ENCODE measurements at regions not wholly inside any gene's neighbourhood (a gene's known extent, or its start where the extent isn't known, plus 50 kb on each side); places are given as distances from the start of the nearest gene placed in this dataset.
A peak's percentile ranks its signal among the peaks of the same experiment; 100 is the strongest.

DNA sequence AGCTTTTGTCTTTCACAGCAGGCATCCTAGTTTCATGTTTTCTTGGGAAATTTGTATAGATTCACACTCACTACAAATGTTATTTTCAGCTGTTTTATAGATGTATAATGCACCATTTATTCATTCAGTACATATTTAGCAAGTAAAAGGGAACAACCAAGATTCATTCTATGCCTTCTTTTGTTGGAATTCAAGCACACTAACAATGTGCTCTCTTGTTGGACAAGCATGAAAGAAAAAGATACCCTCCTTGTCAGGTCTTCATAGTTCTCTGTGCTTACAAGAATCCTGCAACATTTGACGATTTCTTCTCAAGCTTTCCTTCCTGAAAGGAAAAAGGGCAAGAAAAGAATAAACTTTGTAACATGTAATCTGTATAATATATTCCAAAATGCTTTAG, 456.0 kb downstream of the USP25 start:
- no peak overlapping the region for H3K9ac ChIP-seq (ENCODE audit: insufficient read length)
- H3K36me3 ChIP-seq (ENCODE audit: insufficient read depth, low read length) = no peaks in the 10 kb centered on the region
- TF ChIP-seq EZH2 (IDR thresholded peaks at IDR 0.05) (no peak), FOXP2 (optimal IDR thresholded peaks at IDR 0.05; ENCODE audit: control extremely low read depth, extremely low read length, insufficient read depth) (no peak), POLR2AphosphoS5 (IDR thresholded peaks at IDR 0.05; ENCODE audit: borderline replicate concordance, low read depth, low read length) (no peak)
- peak overlapping the region; percentile 92 for H3K27ac ChIP-seq
- DNase-seq (ENCODE audit: low read depth, low spot score) = no peak
- H3K4me3 ChIP-seq = no peak overlapping the region
- H3K9me3 ChIP-seq (ENCODE audit: low read depth, low read length) = no peaks in the 10 kb centered on the region; the same call in 1 of the 2 replicates

GRCh38 chr21:16186742-16187141, 457.0 kb downstream of the USP25 start:
- H3K9ac ChIP-seq (ENCODE audit: insufficient read length) = peak overlapping the region; percentile 57
- peak overlapping the region; percentile 92 for H3K27ac ChIP-seq
- no peaks in the 10 kb centered on the region for H3K36me3 ChIP-seq (ENCODE audit: insufficient read depth, low read length)
- H3K4me3 ChIP-seq = peak overlapping the region; percentile 19; the same call in 1 of the 2 replicates
- TF ChIP-seq FOXP2 (optimal IDR thresholded peaks at IDR 0.05; ENCODE audit: control extremely low read depth, extremely low read length, insufficient read depth) (no peak), POLR2AphosphoS5 (IDR thresholded peaks at IDR 0.05; ENCODE audit: borderline replicate concordance, low read depth, low read length) (no peak), EZH2 (IDR thresholded peaks at IDR 0.05) (no peak)
- no peak for DNase-seq (ENCODE audit: low read depth, low spot score)
- H3K9me3 ChIP-seq (ENCODE audit: low read depth, low read length) = no peaks in the 10 kb centered on the region; the same call in 1 of the 2 replicates

GRCh38 chr21:16187603-16188301, 458.0 kb downstream of the USP25 start:
- Histone ChIP-seq H3K27ac (peak overlapping the region; percentile 92), H3K9me3 (ENCODE audit: low read depth, low read length) (no peaks in the 10 kb centered on the region; the same call in 1 of the 2 replicates), H3K9ac (ENCODE audit: insufficient read length) (no peak overlapping the region), H3K4me3 (no peak overlapping the region), H3K36me3 (ENCODE audit: insufficient read depth, low read length) (no peaks in the 10 kb centered on the region)
- TF ChIP-seq POLR2AphosphoS5 (IDR thresholded peaks at IDR 0.05; ENCODE audit: borderline replicate concordance, low read depth, low read length) (no peak), EZH2 (IDR thresholded peaks at IDR 0.05) (no peak), FOXP2 (optimal IDR thresholded peaks at IDR 0.05; ENCODE audit: control extremely low read depth, extremely low read length, insufficient read depth) (no peak)
- no peak for DNase-seq (ENCODE audit: low read depth, low spot score)

- no peak for TF ChIP-seq EZH2 (IDR thresholded peaks at IDR 0.05)
- TF ChIP-seq POLR2AphosphoS5 (IDR thresholded peaks at IDR 0.05; ENCODE audit: borderline replicate concordance, low read depth, low read length) = no peak
- no peak for TF ChIP-seq FOXP2 (optimal IDR thresholded peaks at IDR 0.05; ENCODE audit: control extremely low read depth, extremely low read length, insufficient read depth)
- peak overlapping the region; percentile 92 for H3K27ac ChIP-seq
- no peaks in the 10 kb centered on the region for H3K36me3 ChIP-seq (ENCODE audit: insufficient read depth, low read length)
- H3K9me3 ChIP-seq (ENCODE audit: low read depth, low read length) = no peaks in the 10 kb centered on the region; the same call in 1 of the 2 replicates
- DNase-seq (ENCODE audit: low read depth, low spot score) = no peak
- no peak overlapping the region for H3K4me3 ChIP-seq
- no peak overlapping the region for H3K9ac ChIP-seq (ENCODE audit: insufficient read length)
Observed at GRCh38 chr21:16192902-16193301, 463.1 kb downstream of the USP25 start.

GRCh38 chr21:16193496-16194094, 463.8 kb downstream of the USP25 start:
- no peak for DNase-seq (ENCODE audit: low read depth, low spot score)
- peak overlapping the region; percentile 87 for H3K9ac ChIP-seq (ENCODE audit: insufficient read length)
- no peaks in the 10 kb centered on the region for H3K36me3 ChIP-seq (ENCODE audit: insufficient read depth, low read length)
- no peaks in the 10 kb centered on the region; the same call in 1 of the 2 replicates for H3K9me3 ChIP-seq (ENCODE audit: low read depth, low read length)
- H3K27ac ChIP-seq = peak overlapping the region; percentile 92
- peak overlapping the region; percentile 82 for H3K4me3 ChIP-seq
- TF ChIP-seq POLR2AphosphoS5 (IDR thresholded peaks at IDR 0.05; ENCODE audit: borderline replicate concordance, low read depth, low read length) (no peak), EZH2 (IDR thresholded peaks at IDR 0.05) (no peak)

DNA sequence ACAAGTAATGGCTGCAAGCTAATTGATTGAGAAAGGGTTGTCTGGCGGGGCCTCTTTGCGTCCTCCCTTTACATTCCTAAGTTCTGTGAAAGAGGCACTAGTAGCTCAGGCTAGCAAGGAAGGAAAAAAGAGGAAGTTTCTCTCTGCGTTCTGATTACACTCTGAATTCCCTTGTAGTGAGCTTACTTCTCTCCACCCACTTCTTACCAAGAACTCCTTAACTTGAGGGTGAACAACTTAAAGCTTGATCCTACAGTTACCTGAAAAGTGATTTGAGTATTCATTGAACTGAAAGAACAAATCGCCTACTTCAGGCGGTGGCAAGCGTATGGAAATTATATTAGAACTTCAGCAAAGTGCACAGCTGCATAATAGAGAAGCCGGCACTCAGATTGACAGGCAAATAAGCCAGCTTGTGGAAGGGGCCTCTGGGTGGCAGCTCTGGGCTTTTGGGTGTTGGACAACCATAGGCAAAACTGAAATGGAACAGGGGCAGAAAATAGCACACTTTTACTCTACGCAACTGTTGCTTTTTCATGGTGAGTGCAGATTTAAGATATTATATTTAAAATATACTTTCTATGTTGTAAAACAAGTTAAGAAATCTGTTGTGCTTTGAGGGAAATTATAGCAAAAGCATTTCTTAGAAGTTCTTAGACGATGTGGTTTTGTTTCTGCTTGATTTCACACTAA, 464.5 kb downstream of the USP25 start:
- no peak for TF ChIP-seq POLR2AphosphoS5 (IDR thresholded peaks at IDR 0.05; ENCODE audit: borderline replicate concordance, low read depth, low read length)
- no peak for TF ChIP-seq FOXP2 (optimal IDR thresholded peaks at IDR 0.05; ENCODE audit: control extremely low read depth, extremely low read length, insufficient read depth)
- no peak for TF ChIP-seq EZH2 (IDR thresholded peaks at IDR 0.05)
- H3K9ac ChIP-seq (ENCODE audit: insufficient read length) = peak overlapping the region; percentile 87
- peaks cover 6% of the 10 kb centered on the region; the same call in 1 of the 2 replicates for H3K9me3 ChIP-seq (ENCODE audit: low read depth, low read length)
- DNase-seq (ENCODE audit: low read depth, low spot score) = no peak
- H3K4me3 ChIP-seq = peak overlapping the region; percentile 82
- H3K27ac ChIP-seq = peak overlapping the region; percentile 92
- no peaks in the 10 kb centered on the region for H3K36me3 ChIP-seq (ENCODE audit: insufficient read depth, low read length)

DNA sequence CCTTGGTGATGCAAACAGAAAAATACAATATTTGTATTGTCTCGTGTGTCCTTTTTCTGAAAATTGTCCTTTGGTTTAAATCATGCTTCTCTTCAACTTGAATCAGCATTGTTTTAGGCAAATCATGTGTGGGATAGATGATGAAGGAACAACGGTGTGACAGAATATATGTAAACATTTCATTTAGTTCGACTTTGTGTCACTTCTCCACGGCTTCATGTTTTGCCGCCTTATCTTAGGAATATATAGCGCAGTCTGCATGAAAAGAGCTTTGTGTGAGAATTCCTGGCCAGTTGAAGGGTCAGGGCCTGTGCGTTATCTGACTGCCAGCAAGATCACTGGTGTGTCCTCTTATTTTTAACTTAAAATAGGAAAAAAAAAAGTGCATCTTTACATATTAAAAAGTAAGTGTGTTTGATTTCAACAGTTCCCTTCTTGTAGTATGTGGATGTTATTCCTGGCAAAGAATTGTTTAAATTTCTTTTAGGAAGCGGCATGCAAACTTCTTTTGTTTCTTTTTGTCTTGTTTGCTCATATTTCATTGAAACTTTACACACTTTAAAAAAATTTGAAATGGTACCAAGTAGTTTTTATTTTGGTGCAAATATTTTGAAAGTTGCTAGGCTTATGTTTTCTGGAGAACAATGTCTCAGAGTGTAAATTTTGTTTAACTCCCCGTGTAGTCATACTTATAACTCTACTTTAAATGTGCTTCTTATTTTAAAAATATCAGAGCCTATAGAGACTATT, 465.2 kb downstream of the USP25 start:
- no peak for DNase-seq (ENCODE audit: low read depth, low spot score)
- H3K9me3 ChIP-seq (ENCODE audit: low read depth, low read length) = peaks cover 7% of the 10 kb centered on the region; the same call in 1 of the 2 replicates
- TF ChIP-seq FOXP2 (optimal IDR thresholded peaks at IDR 0.05; ENCODE audit: control extremely low read depth, extremely low read length, insufficient read depth) (no peak), POLR2AphosphoS5 (IDR thresholded peaks at IDR 0.05; ENCODE audit: borderline replicate concordance, low read depth, low read length) (no peak), EZH2 (IDR thresholded peaks at IDR 0.05) (no peak)
- no peaks in the 10 kb centered on the region for H3K36me3 ChIP-seq (ENCODE audit: insufficient read depth, low read length)
- H3K9ac ChIP-seq (ENCODE audit: insufficient read length) = peak overlapping the region; percentile 87
- peak overlapping the region; percentile 92 for H3K27ac ChIP-seq
- H3K4me3 ChIP-seq = peak overlapping the region; percentile 82

Data from SK-N-MC (cell line).